HG03039 (cell line): ENCODE measurements at regions not wholly inside any gene's neighbourhood (a gene's known extent, or its start where the extent isn't known, plus 50 kb on each side); places are given as distances from the start of the nearest gene placed in this dataset.

Experiments
- ATAC-seq: cut with Tn5 transposase; IDR thresholded peaks from one replicate; pipeline ENCODE4 v1.9.1; 2021; ENCODE audit warnings: mild to moderate bottlenecking, moderate library complexity; ENCODE audit not compliant: unreplicated experiment

DNA sequence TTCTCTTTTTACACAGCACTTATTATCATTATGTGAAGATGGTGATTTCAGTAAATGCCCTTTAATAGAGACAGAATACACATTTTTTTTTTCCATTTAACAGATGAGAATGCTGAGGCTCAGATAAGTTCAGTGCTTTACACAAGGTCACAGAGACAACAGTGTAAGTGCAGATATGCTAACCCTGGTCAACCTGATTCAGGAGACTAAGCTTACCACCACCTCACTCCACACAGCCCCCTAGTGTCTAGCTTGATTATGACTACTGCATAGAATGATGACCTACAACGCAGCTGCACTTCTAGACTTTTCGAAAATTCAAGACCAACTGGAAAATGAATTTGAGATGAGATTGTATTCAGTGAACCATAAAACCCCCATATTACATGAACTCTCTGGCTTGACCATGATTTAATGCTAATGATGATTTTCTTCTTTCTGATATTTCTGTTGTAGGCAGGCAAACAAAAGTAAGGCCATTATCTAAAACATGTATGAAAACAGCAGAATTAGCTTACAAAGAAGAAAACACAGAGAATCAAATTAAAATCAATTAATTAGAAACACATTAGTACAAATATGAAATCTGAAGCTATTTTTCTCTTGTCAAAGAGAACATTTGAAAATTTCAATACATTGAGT, 212.1 kb upstream of the PHACTR1 start:
- ATAC-seq, result no peak

GRCh38 chr6:12505486-12505885, 211.1 kb upstream of the PHACTR1 start:
- no peak for ATAC-seq

DNA sequence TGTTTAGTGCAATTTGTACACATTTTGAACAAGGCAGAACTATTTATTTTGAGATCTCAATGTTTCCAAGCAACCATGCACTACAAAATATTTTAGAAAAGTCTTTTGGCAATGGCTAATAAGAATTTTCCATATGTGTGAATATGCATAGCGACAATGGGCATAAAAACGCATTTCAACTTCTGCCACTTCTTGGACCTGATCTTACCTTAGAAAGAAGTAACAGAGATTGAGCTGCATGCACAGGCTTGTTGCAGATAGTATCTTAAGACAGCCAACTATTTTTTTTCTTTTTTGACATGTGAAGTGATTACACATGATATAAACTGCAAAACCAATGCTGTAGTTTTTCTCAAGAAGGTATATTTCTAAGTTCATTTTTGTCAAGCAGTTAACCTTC, 210.4 kb upstream of the PHACTR1 start:
- no peak for ATAC-seq

GRCh38 chr6:12507636-12508035, 208.9 kb upstream of the PHACTR1 start:
- no peak for ATAC-seq

GRCh38 chr6:12508553-12508952, 208.0 kb upstream of the PHACTR1 start:
- no peak for ATAC-seq

DNA sequence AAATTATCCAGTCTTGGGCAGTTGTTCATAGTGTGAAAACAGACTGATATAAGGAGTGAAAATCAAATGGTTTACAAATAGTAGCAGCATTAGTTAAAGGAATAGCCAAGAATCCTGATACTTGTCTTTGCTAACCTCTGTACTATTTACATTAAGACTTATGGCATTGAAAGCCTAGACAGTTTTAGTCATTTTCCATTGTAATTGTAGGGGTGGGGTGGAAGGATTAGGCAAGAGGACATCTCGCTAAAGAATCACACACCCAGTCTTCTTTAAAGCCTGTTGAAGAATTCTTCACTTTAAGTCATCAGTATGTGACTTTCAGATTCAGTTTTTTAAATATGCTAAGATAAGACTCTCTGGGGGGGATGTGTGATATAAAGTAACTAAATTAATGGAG, 207.5 kb upstream of the PHACTR1 start:
- no peak for ATAC-seq

DNA sequence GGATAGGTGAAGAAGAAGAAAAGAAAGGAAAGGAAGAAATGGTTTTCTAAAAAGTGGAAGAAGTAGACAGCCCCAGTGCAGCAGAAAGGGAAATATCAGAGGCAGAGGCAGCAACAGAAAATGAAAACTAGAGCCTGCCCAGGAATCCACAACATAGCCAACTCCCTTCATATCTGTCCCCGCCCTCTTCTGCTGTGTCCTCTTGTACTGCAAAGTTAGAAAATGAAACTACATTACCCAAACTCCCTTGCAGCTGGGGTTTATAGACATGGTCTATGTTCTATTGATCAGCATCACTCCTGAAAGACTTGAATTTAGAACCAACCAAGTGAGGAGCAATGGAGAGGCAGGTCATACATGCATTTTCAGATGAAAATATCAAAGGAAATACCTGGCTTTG, 200.5 kb upstream of the PHACTR1 start:
- ATAC-seq, result no peak

DNA sequence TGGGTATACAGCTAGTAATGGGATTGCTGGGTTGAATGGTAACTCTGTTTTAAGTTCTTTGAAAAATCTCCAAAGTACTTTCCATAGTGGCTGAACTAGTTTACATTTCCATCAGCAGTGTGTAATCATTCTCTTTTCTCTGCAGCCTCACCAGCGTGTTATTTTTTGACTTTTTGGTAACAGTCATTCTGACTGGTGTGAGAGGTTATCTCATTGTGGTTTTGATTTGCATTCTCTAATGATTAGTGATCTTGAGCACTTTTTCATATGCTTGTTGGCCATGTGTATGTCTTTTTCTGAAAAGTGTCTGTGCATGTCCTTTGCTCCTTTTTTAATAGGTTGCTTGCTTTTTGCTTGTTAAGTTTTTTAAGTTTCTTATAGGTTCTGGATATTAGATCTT, 194.2 kb upstream of the PHACTR1 start:
- ATAC-seq, result no peak

DNA sequence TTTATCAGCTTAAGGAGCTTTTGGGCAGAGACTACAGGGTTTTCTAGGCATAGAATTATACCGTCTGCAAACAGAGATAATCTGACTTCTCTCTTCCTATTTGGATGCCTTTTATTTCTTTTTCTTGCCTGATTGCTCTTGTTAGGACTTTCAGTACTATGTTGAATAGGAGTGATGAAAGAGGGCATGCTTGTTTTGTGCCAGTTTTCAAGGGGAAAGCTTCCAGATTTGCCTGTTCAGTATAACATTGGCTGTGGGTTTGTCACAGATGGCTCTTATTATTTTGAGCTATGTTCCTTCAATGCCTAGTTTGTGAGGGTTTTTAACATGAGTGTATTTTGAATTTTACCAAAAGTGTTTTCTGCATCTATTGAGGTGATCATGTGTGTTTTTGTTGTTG, 192.8 kb upstream of the PHACTR1 start:
- no peak for ATAC-seq

GRCh38 chr6:12525276-12525675, 191.3 kb upstream of the PHACTR1 start:
- no peak for ATAC-seq

- ATAC-seq, result no peak
Measured at GRCh38 chr6:12527339-12527738, 189.2 kb upstream of the PHACTR1 start.

GRCh38 chr6:12528136-12528535, 188.4 kb upstream of the PHACTR1 start:
- no peak for ATAC-seq

- ATAC-seq, result no peak
Measured at GRCh38 chr6:12528581-12529363, 187.8 kb upstream of the PHACTR1 start.

DNA sequence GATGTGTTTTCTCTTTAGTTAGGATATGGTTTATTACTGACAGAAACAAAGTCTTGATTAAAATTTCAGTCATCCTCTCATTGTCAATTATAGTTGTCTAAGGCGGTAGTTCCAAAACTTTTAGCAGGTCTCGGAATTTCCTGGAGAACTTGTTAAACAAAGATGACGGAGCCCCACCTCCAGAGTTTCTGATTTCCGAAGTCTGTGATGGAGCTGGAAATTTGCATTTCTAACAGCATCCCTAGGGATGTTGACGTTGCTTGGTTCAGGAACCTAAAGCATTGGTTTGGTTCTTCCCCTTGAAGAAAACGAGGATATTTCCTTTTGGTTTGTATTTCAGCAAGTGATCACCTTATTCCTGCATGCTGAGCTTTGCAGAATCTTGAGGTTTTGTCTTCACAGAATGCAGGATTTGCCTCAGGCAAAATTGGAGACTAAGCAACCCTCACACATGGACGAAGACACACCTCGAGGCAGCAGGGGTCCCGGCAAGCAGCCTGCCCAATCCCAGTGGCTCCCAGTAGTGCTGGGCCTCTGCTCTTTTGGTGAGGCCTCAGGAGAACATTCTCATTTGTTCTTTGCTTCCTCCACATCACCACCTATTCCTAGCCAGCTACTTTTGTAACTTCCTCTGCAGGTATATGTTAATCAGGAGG, 187.1 kb upstream of the PHACTR1 start:
- no peak for ATAC-seq

GRCh38 chr6:12530345-12530744, 186.2 kb upstream of the PHACTR1 start:
- no peak for ATAC-seq

GRCh38 chr6:12533586-12533985, 183.0 kb upstream of the PHACTR1 start:
- ATAC-seq, result no peak

- no peak for ATAC-seq
Measured at GRCh38 chr6:12534069-12534853, 182.3 kb upstream of the PHACTR1 start.

GRCh38 chr6:12535586-12536314, 180.8 kb upstream of the PHACTR1 start:
- ATAC-seq, result no peak

- no peak for ATAC-seq
Measured at GRCh38 chr6:12536416-12536815, 180.2 kb upstream of the PHACTR1 start.

DNA sequence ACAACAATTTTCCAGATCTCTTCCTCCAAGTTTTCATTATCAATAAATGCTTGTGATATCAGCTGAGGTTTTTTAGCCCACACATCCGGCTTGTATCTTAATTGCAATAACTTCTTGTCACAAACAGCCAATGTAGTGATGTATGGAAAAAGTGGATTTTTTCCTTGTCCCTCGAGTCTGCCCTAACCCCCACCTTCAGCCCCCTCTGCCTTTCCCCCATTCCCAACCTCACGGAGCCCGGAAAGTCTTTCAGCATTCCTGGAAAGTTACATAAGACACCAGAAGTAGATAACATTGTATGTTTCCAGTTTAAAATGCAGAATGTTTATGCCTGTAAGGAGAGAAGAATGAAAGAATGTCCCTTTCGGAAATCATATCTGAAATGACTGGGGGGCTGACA, 179.2 kb upstream of the PHACTR1 start:
- no peak for ATAC-seq

DNA sequence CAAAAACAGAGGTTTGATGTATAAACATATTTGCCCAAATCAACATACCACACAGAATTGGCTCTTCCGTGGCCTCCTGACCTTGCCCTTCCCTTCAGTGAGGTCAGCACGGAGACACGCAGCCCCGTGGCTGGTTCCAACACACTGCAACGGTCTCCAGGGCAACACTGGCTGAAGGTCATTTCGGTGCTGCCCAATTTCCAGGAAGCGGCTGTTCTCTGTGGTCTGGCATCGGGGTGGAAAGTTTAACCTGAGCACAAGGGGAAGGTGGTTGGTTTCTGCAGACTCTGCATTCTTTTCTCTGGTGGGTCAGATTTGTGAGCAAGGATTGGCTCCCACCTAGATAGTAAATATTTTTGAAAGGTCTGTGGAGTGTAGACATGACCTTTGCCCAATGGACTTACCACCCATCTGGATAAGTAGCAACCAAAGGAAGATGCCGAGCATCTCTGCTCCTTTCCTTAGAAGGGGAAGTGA, 177.6 kb upstream of the PHACTR1 start:
- no peak for ATAC-seq
